HCT116 (cell line): ENCODE measurements at regions not wholly inside any gene's neighbourhood (a gene's known extent, or its start where the extent isn't known, plus 50 kb on each side); places are given as distances from the start of the nearest gene placed in this dataset.

Experiments used
- ATAC-seq: fragments of 200-7000 bp; cut with Tn5 transposase; 2 replicates; pipeline ENCODE4 v1.9.1; 2020; ENCODE audit warnings: mild to moderate bottlenecking, moderate library complexity
- BruUV-seq: library from RNA; stranded (reverse); fragments of 400-500 nt; replicated peaks from 2 replicates; lab custom pipeline; 2021; lab: Mats Ljungman, UMichigan
- CTCF ChIA-PET: fragments of 300-600 bp; sonication (Branson Sonifier 250); formaldehyde crosslinking; loops from one replicate; lab custom pipeline; 2021; ENCODE audit warnings: antibody characterized with exemption; lab: Charles Lee
- POLR2A ChIA-PET: fragments of 300-600, 350-600 bp; sonication (Branson Sonifier 250); formaldehyde crosslinking; loops from one replicate; lab custom pipeline; 2021; ENCODE audit warnings: antibody characterized with exemption; lab: Charles Lee
- RAD21 ChIA-PET, 2 experiments: fragments of 300-600 bp; sonication (Branson Sonifier 250); formaldehyde crosslinking; loops; one replicate each; lab custom pipeline; 2023; ENCODE audit warnings: low total read pairs in 2 of 2; ENCODE audit not compliant: uncharacterized antibody in 2 of 2, unreplicated experiment in 2 of 2, low non-redundant PET in 1 of 2; lab: Charles Lee
- DNase-seq: peaks from one replicate; pipeline ENCODE4 v3.0.0-alpha.2; 2010; ENCODE audit warnings: low read depth, low spot score
- H2AFZ ChIP-seq: fragments of 200-600 bp; shearing (Covaris generic), sonication (generic); 2 replicates; pipeline ENCODE4 v1.6.1; 2017; ENCODE audit warnings: low read depth, mixed run types, mixed read lengths, antibody characterized with exemption, low read length; ENCODE audit not compliant: poor library complexity, severe bottlenecking
- H3K27ac ChIP-seq: 2 replicates; pipeline ENCODE4 v1.5.1; 2012; ENCODE audit warnings: low read depth, low read length
- H3K27me3 ChIP-seq: fragments of 200-600 bp; sonication (generic); 2 replicates; pipeline ENCODE4 v1.6.1; 2016; ENCODE audit warnings: mixed run types, low read length, mixed read lengths; ENCODE audit not compliant: insufficient read depth
- H3K36me3 ChIP-seq, 2 experiments: fragments of 200-500 bp in 1 of 2; fragments of 200-600 bp in 1 of 2; sonication (Bioruptor generic) in 1 of 2; sonication (generic) in 1 of 2; 2 replicates each; pipeline versions ENCODE4 v1.5.1 to v1.6.1; 2014 to 2016; ENCODE audit warnings: low read length in 2 of 2, inconsistent platforms in 1 of 2, mixed read lengths in 1 of 2, mixed run types in 1 of 2; ENCODE audit not compliant: insufficient read depth in 2 of 2, control insufficient read depth in 1 of 2
- H3K4me1 ChIP-seq, 2 experiments: fragments of 200-600 bp in 1 of 2; sonication (generic) in 1 of 2; 2 replicates each; pipeline versions ENCODE4 v1.5.1 to v1.6.1; 2012 to 2017; ENCODE audit warnings: low read length in 2 of 2, inconsistent platforms in 1 of 2, mild to moderate bottlenecking in 1 of 2, mixed read lengths in 1 of 2, mixed run types in 1 of 2, moderate library complexity in 1 of 2; ENCODE audit not compliant: insufficient read depth in 2 of 2, control insufficient read depth in 1 of 2
- H3K4me2 ChIP-seq: fragments of 200-600 bp; sonication (generic); 2 replicates; pipeline ENCODE4 v1.6.1; 2017; ENCODE audit warnings: mixed run types, low read length, mixed read lengths
- H3K4me3 ChIP-seq, 2 experiments: fragments of 200-600 bp in 1 of 2; sonication (generic) in 1 of 2; replicated peaks in 1 of 2; 2 replicates each; pipeline ENCODE4 v1.5.1; 2011 to 2016; ENCODE audit warnings: low read length in 2 of 2, control low read depth in 1 of 2, low read depth in 1 of 2, mild to moderate bottlenecking in 1 of 2, mixed read lengths in 1 of 2, mixed run types in 1 of 2
- H3K79me2 ChIP-seq: fragments of 200-600 bp; sonication (generic); 2 replicates; pipeline ENCODE4 v1.6.1; 2017; ENCODE audit warnings: mild to moderate bottlenecking, mixed run types, low read length, moderate library complexity, mixed read lengths; ENCODE audit not compliant: insufficient read depth
- H3K9ac ChIP-seq: fragments of 200-600 bp; sonication (generic); 2 replicates; pipeline ENCODE4 v1.6.1; 2016; ENCODE audit warnings: low read length, mixed read lengths
- H3K9me2 ChIP-seq: fragments of 200-600 bp; sonication (generic), shearing (Covaris generic); 2 replicates; pipeline ENCODE4 v1.6.1; 2017; ENCODE audit warnings: mixed run types, mild to moderate bottlenecking, moderate library complexity; ENCODE audit not compliant: insufficient read depth
- H3K9me3 ChIP-seq, 2 experiments: fragments of 200-500 bp in 1 of 2; fragments of 200-600 bp in 1 of 2; sonication (Bioruptor generic) in 1 of 2; sonication (generic) in 1 of 2; 2 replicates each; pipeline ENCODE4 v1.6.1; 2014 to 2017; ENCODE audit warnings: low read length in 2 of 2, mixed read lengths in 2 of 2, inconsistent platforms in 1 of 2, low read depth in 1 of 2, mild to moderate bottlenecking in 1 of 2, mixed run types in 1 of 2, moderate library complexity in 1 of 2; ENCODE audit not compliant: control insufficient read depth in 1 of 2, insufficient read depth in 1 of 2
- H4K20me1 ChIP-seq: fragments of 200-600 bp; sonication (generic), shearing (Covaris generic); 2 replicates; pipeline ENCODE4 v1.6.1; 2017; ENCODE audit warnings: mixed run types, mild to moderate bottlenecking, moderate library complexity; ENCODE audit not compliant: insufficient read depth
- CEBPB ChIP-seq: IDR thresholded peaks from 2 replicates; pipeline ENCODE4 v1.6.1; 2012; ENCODE audit warnings: low read depth
- ELF1 ChIP-seq: IDR thresholded peaks from 2 replicates; pipeline ENCODE4 v1.6.1; 2012; ENCODE audit warnings: low read depth, borderline replicate concordance
- POLR2AphosphoS5 ChIP-seq: IDR thresholded peaks from 2 replicates; pipeline ENCODE4 v1.6.1; 2011; ENCODE audit warnings: mild to moderate bottlenecking, low read depth, low read length, moderate library complexity
- RAD21 ChIP-seq: IDR thresholded peaks from 2 replicates; pipeline ENCODE4 v1.6.1; 2012; ENCODE audit warnings: low read depth, mild to moderate bottlenecking
- SP1 ChIP-seq: IDR thresholded peaks from 2 replicates; pipeline ENCODE4 v1.6.1; 2012; ENCODE audit warnings: low read depth
- ZBTB33 ChIP-seq: IDR thresholded peaks from 2 replicates; pipeline ENCODE4 v1.6.1; 2011; ENCODE audit warnings: mild to moderate bottlenecking, low read length, moderate library complexity; ENCODE audit not compliant: insufficient replicate concordance; ENCODE audit errors: extremely low read depth
- ZFX ChIP-seq: fragments of 450-650 bp; IDR thresholded peaks from 2 replicates; pipeline ENCODE4 v1.6.1; 2017
- ZNF274 ChIP-seq: fragments of 200-500 bp; sonication (Bioruptor generic); IDR thresholded peaks from 2 replicates; pipeline ENCODE4 v1.6.1; 2014; ENCODE audit warnings: mild to moderate bottlenecking, low read depth, low read length, inconsistent platforms
- intact Hi-C: fragments of 100-400 bp; cut with micrococcal nuclease; formaldehyde crosslinking; loops from 2 replicates; pipeline ENCODE4 v1.10.0; 2022
- TF ChIP-seq, protein P1 (sequence below): IDR thresholded peaks from 2 replicates; pipeline ENCODE4 v1.6.1; 2012

- POLR2A ChIA-PET: no interaction called here
These were observed 855.1 kb upstream of the INTU start for GRCh38 chr4:126777649-126778048.

More at GRCh38 chr4:126777649-126778048, 855.1 kb upstream of the INTU start:
- Histone ChIP-seq H3K27me3 (no peaks in the 10 kb centered on the region), H4K20me1 (no peaks in the 10 kb centered on the region), H3K4me2 (no peak overlapping the region), H3K79me2 (no peaks in the 10 kb centered on the region), H3K4me3 (no peak overlapping the region), H3K9ac (no peak overlapping the region), H2AFZ (peak overlapping the region; percentile 42), H3K27ac (no peak overlapping the region), H3K36me3 (no peaks in the 10 kb centered on the region), H3K9me3 (no peaks in the 10 kb centered on the region), H3K9me2 (no peaks in the 10 kb centered on the region), H3K4me1 (peaks cover 0 to 17% of the 10 kb centered on the region in 2 experiments; a peak in 2 of 4 replicates)
- intact Hi-C loops: no loop called here
- CTCF ChIA-PET: no interaction called here
- ATAC-seq: no peak
- RAD21 ChIA-PET: no interaction called here
- TF ChIP-seq, protein P1, sequence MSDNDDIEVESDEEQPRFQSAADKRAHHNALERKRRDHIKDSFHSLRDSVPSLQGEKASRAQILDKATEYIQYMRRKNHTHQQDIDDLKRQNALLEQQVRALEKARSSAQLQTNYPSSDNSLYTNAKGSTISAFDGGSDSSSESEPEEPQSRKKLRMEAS: no peak
- no peak for TF ChIP-seq SP1
- TF ChIP-seq POLR2AphosphoS5: no peak
- TF ChIP-seq ZFX: no peak
- no peak for TF ChIP-seq ZBTB33
- TF ChIP-seq RAD21: no peak
- TF ChIP-seq ZNF274: no peak
- no peak for TF ChIP-seq ELF1
- TF ChIP-seq CEBPB: no peak
- BruUV-seq: no TSS peak
- no peak for DNase-seq
